ENCODE measurements at regions not wholly inside any gene's neighbourhood (a gene's known extent, or its start where the extent isn't known, plus 50 kb on each side); places are given as distances from the start of the nearest gene placed in this dataset.

- DNase-seq = no peak
- Histone ChIP-seq H3K36me3 (no peaks in the 10 kb centered on the region), H3K4me1 (no peaks in the 10 kb centered on the region), H3K27ac (no peak overlapping the region), H3K9me3 (peaks cover 0 to 24% (median 10%) of the 10 kb centered on the region in 4 donors), H3K27me3 (no peaks in the 10 kb centered on the region), H3K4me3 (no peak overlapping the region)
- intact Hi-C loops (cut with DNase I; ENCODE audit: low total_unique reads) = no loop called here
- TF ChIP-seq POLR2A (IDR thresholded peaks at IDR 0.05) (no peak), POLR2AphosphoS5 (IDR thresholded peaks at IDR 0.05) (no peak), CTCF (IDR thresholded peaks at IDR 0.05) (no peak), EP300 (IDR thresholded peaks at IDR 0.05) (no peak)
- 92 to 96% (median 95%) methylated on average over 10 to 39 of the region's 39 CpGs for WGBS, 5 donors
Measured at GRCh38 chr2:185132501-185133041, 534.2 kb downstream of the ZNF804A start.

- Histone ChIP-seq H3K4me1 (no peaks in the 10 kb centered on the region), H3K36me3 (no peaks in the 10 kb centered on the region), H3K4me3 (no peak overlapping the region), H3K9me3 (peaks cover 0 to 24% (median 4%) of the 10 kb centered on the region in 4 donors), H3K27ac (no peak overlapping the region), H3K27me3 (no peaks in the 10 kb centered on the region)
- no peak for DNase-seq
- TF ChIP-seq EP300 (IDR thresholded peaks at IDR 0.05) (no peak), CTCF (IDR thresholded peaks at IDR 0.05) (no peak)
- intact Hi-C loops (cut with DNase I; ENCODE audit: low total_unique reads) = no loop called here
Measured at GRCh38 chr2:185137700-185138099, 539.4 kb downstream of the ZNF804A start.

GRCh38 chr2:185142677-185143076 lies 544.3 kb downstream of the ZNF804A start:
- peaks cover 0 to 10% (median 0%) of the 10 kb centered on the region in 4 donors for H3K9me3 ChIP-seq
- H3K36me3 ChIP-seq = no peaks in the 10 kb centered on the region
- intact Hi-C loops (cut with DNase I; ENCODE audit: low total_unique reads) = no loop called here
- no peaks in the 10 kb centered on the region for H3K4me1 ChIP-seq
- no peak for TF ChIP-seq EP300 (IDR thresholded peaks at IDR 0.05)
- TF ChIP-seq CTCF (IDR thresholded peaks at IDR 0.05) = no peak
- TF ChIP-seq POLR2AphosphoS5 (IDR thresholded peaks at IDR 0.05) = no peak
- no peak for TF ChIP-seq POLR2A (IDR thresholded peaks at IDR 0.05)
- DNase-seq = no peak
- no peak overlapping the region for H3K27ac ChIP-seq
- WGBS, 5 donors = 52 to 85% (median 74%) methylated on average over 1 of the region's 1 CpG
- H3K27me3 ChIP-seq = no peaks in the 10 kb centered on the region
- H3K4me3 ChIP-seq = no peak overlapping the region

- 67 to 81% (median 72%) methylated on average over 7 of the region's 7 CpGs for WGBS, 5 donors
- Histone ChIP-seq H3K27ac (no peak overlapping the region), H3K27me3 (no peaks in the 10 kb centered on the region), H3K36me3 (no peaks in the 10 kb centered on the region), H3K4me3 (no peak overlapping the region), H3K4me1 (no peaks in the 10 kb centered on the region), H3K9me3 (peaks cover 0 to 10% (median 0%) of the 10 kb centered on the region in 4 donors)
- DNase-seq = no peak
- intact Hi-C loops (cut with DNase I; ENCODE audit: low total_unique reads) = no loop called here
- TF ChIP-seq EP300 (IDR thresholded peaks at IDR 0.05) = no peak
- TF ChIP-seq CTCF (IDR thresholded peaks at IDR 0.05) = no peak
- TF ChIP-seq POLR2AphosphoS5 (IDR thresholded peaks at IDR 0.05) = no peak
- TF ChIP-seq POLR2A (IDR thresholded peaks at IDR 0.05) = no peak
Measured at GRCh38 chr2:185144159-185144919, 546.0 kb downstream of the ZNF804A start.

Measured in stomach (tissue), 8 donors.